HG02798 (cell line): ENCODE measurements at regions not wholly inside any gene's neighbourhood (a gene's known extent, or its start where the extent isn't known, plus 50 kb on each side); places are given as distances from the start of the nearest gene placed in this dataset.

Source experiments
- ATAC-seq: cut with Tn5 transposase; IDR thresholded peaks from one replicate; pipeline ENCODE4 v1.9.1; 2021; ENCODE audit warnings: mild to moderate bottlenecking; ENCODE audit not compliant: unreplicated experiment, poor library complexity

DNA sequence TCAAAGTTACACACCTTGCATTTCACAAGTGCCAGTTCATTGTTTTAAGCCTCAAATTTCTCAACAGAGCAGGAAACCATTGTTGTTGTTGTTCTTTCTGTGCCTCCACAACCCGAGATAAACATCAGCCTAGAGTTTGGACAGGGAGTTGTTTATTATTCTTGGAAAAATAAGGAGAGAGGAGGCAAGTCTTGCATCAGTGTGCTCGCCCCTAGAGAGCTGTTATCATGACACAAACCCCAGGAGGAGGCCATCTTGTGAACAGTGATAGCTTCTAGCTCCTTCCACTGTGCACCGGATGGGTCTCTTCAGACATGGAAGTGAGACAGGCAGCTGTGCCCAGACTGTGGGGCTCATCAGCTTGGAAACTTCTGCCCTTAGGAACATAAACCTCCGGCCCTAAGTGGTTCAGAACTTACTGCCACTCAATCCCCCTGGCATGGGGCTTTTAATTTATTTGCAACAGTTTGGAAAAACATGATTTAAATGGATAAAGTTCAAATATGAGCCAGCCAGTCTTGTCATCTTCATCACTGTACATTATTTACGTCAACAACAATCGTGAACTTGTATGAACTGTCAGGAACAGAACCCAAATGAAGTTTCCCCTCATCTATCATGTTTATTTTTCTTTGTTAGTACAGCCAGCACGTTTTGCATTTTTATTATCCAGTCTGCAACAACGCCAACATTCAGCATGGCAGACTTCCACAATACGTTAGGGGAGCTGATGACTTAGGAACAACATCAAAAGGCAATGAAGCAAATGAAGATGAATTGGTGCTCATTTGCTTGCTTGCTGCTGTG is 181.7 kb upstream of the S1PR3 start:
- ATAC-seq: no peak

- no peak for ATAC-seq
These were observed 180.4 kb upstream of the S1PR3 start for GRCh38 chr9:88810826-88811225.

- no peak for ATAC-seq
These were observed 179.8 kb upstream of the S1PR3 start for GRCh38 chr9:88811511-88811910.

GRCh38 chr9:88812938-88813637 is 178.2 kb upstream of the S1PR3 start:
- no peak for ATAC-seq

- no peak for ATAC-seq
These were observed 177.5 kb upstream of the S1PR3 start for GRCh38 chr9:88813638-88814209.

DNA sequence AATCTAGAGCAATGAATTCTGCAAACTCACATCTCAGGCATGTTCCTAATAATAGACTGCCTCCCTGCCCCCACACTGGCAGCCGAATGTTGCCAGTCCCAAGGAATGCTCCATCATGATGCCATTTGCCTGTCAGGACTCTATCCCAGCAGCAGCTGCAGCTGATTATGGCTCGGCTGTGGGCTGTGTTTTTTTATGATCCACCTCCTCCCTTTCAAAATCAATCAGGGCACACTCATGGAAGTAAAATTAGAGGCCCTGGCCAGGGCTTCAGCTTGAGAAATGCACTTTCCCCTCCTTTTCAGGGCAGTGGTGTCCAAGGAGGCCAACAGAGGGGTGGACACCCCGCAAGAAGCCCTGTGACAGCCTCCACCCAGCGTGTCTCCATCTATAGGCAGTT is 176.7 kb upstream of the S1PR3 start:
- ATAC-seq: no peak

DNA sequence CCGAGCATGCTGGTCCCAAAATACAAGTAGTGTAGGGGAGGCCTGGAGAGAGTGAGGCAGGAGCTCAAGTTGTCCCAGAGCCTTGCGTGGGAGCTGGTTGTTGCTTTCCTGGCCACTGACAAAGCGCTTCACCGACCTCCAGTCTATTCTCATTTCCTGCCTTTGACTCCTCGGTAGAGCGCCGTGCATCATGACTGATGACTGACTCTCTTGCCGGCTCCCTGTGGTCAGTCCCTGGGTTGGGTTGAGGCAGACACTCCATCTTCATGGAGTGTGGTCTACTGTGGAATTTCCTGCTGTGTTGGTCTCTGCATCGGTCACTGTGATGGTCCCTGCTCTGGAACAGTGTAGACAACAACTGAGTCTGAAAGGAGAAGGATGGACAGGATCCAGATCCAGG is 175.1 kb upstream of the S1PR3 start:
- ATAC-seq: no peak

- no peak for ATAC-seq
These were observed 174.7 kb upstream of the S1PR3 start for GRCh38 chr9:88816591-88816990.

DNA sequence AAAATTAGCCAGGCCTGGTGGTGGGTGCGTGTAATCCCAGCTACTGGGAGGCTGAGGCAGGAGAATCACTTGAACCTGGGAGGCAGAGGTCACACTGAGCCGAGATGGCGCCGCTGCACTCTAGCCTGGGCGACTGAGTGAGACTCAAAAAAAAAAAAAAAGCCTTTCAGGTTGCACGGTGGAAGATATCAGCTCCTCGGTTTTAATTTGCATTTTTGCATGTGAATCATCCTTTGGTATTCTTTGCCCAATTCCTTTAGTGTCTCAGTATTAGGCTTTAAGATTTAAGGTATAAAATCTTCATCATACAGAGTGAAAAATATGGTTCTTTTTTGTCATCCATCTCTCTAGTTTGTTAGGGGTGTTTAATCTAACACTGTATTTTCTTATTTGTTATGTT is 173.6 kb upstream of the S1PR3 start:
- no peak for ATAC-seq

DNA sequence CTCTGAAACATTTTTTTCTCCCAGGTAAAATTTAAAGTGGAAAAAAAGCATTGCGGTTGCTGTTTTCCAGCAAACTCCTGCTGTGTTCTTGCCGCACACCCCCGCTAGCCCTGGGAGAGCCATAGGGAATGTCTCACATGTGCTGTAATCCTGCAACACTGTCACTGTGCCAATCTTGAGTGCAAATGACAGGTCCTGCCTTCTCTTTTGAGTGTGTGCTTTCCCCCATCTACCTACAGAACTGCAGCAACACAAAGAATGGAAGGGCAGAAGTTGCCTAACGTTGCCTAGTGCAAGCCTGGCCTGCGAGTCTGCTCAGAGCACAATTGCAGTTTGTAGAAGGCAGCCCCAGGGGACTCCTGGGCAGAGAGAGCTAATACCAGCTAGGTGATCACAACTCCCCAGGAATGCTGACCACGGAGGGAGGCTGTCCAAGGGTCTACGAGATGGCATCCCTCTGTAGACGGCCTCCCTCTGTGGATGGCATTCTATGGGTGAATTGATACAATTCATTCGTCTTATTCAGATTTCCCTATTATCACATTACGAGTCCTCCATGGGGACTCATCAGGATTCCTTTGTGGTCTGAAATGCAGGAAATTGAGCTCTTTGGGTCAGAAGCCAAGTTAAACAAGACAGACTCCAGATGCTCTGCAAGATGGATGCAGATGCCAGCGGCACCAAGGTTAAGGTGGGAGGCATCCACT is 172.6 kb upstream of the S1PR3 start:
- no peak for ATAC-seq

- ATAC-seq: no peak
These were observed 171.8 kb upstream of the S1PR3 start for GRCh38 chr9:88819476-88819875.

GRCh38 chr9:88820055-88820454 is 171.2 kb upstream of the S1PR3 start:
- ATAC-seq: no peak

DNA sequence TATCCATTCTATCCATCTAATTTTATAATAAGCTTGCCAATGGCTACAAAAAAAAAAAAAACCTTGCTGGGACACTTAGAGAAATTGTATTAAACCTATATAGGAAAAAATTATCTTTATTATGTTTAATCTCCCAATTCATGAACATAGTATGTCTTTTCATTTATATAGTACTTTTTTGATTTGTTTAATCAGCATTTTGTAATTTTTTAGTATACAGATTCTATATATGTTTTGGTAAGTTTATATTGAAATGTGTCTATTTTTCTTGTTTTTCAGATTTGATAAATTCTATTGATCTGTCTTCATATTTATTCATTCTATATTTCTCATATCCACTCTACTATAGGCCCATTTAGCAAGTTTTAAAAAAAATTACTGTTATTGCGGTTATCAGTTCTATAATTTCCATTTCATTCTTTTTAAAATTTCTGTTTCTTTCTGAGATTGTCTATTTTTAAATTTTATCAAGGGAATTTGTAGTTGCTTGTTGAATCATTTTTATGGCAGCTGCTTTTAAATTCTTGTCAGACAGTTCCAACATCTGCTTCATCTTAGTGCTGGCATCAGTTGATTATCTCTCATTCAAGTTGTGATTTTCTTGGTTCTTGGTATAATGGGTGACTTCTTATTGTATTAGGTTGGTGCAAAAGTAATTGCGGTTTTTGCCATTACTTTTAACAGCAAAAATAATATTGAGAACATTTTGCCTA is 170.1 kb upstream of the S1PR3 start:
- no peak for ATAC-seq

DNA sequence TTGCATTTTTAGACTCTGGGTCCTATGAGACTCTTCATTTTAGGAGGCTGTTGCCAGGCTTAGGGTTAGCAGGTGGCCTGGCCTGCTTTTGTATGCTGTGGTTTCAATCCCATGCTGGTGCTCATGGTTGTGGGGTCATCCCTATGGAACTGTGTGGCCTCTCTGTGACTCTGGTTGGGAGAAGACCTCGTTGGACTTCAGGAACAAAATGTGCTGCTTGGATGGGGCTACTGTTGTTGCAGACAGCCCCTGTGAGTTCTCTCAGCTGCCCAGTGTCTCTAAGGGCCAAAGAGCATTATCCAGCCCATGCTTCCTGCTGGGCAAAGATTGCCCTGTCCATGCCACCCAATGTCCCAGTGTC is 169.5 kb upstream of the S1PR3 start:
- ATAC-seq: no peak

DNA sequence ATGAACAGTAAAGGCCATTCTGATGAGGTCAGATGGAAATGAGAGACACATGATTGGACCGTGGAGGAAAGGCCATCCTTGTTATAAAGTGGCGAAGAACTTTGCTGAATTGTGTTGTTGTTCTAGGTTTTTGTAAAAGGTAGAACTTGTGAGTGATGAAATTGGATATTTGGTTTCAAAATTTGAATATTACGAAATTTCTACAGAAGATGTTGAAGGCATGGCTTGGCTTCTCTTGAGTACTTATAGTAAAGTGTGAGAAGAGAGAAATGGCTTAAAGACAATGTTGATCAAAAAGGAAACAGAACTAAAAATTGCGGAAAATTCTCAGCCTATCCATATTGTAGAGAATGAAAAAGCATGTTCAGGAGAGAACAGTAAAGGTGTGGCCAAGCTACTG is 166.6 kb upstream of the S1PR3 start:
- no peak for ATAC-seq

DNA sequence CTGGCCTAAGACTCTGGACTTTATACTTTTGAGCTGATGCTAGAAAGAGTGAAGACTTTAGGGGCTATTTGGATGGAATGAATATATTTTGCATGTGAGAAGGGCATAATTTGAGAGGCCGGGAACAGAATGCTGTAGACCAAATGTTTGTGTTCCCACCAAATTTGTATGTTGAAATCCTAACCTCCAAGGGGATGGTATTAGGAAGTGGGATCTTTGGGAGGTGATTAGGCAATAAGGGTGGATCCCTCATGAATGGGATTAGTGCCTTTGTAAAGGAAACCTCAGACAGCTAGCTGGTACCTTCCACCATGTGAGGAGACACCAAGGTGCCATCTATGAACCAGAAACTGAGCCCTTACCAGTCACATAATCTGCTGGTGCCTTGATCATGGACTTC is 165.1 kb upstream of the S1PR3 start:
- no peak for ATAC-seq

DNA sequence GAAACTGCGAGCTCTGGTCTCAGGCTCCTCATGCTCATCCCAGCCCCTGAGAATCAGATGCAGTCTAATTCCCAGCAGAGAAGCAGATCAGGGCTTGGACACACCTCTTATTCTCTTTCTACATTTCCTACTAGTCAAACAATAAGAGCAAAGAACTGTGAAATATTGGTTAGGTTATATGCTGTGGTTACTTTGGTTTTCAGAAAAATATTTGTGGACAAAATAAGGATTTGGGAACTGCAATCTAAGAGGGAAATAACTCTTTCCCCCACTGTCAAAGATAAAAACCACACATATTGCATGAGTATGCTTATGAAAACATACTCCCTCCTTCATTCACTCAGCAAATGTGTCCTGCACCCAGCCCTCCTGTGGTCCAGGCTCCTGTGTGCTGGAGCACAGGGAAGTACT is 164.5 kb upstream of the S1PR3 start:
- ATAC-seq: no peak

DNA sequence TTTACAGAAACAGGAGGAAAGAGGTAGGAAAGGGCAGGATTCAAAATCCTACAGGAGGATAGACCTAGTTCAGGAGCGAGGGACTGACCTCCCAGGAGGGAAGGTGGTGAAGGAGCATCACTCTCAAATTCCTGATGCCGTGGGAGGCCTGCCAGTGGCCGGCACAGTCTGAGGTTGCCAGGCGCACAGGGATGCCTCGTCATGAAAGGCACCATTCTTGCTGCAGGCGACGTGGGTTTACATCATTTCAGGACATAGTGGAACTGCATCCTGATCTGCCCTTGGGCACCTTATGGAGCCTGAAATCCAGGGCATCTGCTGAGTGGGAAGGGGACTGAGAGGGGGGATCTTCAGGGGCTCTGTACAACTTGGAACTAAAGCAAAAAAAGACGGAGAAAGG is 163.2 kb upstream of the S1PR3 start:
- no peak for ATAC-seq

GRCh38 chr9:88828492-88828974 is 162.7 kb upstream of the S1PR3 start:
- no peak for ATAC-seq

- peak; percentile 50 for ATAC-seq
These were observed 162.0 kb upstream of the S1PR3 start for GRCh38 chr9:88829276-88829675.
